AG10803 (cell line): ENCODE measurements at regions not wholly inside any gene's neighbourhood (a gene's known extent, or its start where the extent isn't known, plus 50 kb on each side); places are given as distances from the start of the nearest gene placed in this dataset.

Experiments used
- DNase-seq: peaks from one replicate; pipeline ENCODE4 v3.0.0; 2010; ENCODE audit warnings: low read depth
- H3K4me3 ChIP-seq: 2 replicates; pipeline ENCODE4 v1.5.1; 2011; ENCODE audit warnings: mild to moderate bottlenecking, low read length, control low read depth
- TF ChIP-seq, protein P1 (sequence below): conservative IDR thresholded peaks from 2 replicates; pipeline ENCODE4 v1.5.1; 2011; ENCODE audit warnings: mild to moderate bottlenecking, low read length, control low read depth, inconsistent platforms

DNA sequence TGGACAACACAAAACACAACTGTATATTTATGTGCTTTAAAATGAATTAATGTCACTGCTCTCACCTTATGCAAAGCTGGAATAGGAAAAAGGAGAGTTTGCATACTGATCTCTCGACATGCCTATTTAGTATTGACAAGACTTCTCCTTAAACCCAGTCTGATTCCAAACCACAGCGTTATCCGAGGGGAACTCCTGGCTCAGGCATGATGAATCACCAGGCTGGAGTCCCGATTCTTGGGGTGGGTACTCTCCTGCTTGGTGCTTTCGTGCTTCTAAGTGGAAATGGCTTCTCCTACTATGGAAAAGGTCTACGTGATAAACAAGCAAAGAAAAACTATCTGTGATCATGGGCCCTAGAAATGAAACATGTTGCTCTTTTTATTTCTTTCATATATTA is 88.9 kb upstream of the SLC35G4 start:
- DNase-seq: no peak
- TF ChIP-seq, protein P1, sequence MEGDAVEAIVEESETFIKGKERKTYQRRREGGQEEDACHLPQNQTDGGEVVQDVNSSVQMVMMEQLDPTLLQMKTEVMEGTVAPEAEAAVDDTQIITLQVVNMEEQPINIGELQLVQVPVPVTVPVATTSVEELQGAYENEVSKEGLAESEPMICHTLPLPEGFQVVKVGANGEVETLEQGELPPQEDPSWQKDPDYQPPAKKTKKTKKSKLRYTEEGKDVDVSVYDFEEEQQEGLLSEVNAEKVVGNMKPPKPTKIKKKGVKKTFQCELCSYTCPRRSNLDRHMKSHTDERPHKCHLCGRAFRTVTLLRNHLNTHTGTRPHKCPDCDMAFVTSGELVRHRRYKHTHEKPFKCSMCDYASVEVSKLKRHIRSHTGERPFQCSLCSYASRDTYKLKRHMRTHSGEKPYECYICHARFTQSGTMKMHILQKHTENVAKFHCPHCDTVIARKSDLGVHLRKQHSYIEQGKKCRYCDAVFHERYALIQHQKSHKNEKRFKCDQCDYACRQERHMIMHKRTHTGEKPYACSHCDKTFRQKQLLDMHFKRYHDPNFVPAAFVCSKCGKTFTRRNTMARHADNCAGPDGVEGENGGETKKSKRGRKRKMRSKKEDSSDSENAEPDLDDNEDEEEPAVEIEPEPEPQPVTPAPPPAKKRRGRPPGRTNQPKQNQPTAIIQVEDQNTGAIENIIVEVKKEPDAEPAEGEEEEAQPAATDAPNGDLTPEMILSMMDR: no peak
- no peak overlapping the region for H3K4me3 ChIP-seq

DNA sequence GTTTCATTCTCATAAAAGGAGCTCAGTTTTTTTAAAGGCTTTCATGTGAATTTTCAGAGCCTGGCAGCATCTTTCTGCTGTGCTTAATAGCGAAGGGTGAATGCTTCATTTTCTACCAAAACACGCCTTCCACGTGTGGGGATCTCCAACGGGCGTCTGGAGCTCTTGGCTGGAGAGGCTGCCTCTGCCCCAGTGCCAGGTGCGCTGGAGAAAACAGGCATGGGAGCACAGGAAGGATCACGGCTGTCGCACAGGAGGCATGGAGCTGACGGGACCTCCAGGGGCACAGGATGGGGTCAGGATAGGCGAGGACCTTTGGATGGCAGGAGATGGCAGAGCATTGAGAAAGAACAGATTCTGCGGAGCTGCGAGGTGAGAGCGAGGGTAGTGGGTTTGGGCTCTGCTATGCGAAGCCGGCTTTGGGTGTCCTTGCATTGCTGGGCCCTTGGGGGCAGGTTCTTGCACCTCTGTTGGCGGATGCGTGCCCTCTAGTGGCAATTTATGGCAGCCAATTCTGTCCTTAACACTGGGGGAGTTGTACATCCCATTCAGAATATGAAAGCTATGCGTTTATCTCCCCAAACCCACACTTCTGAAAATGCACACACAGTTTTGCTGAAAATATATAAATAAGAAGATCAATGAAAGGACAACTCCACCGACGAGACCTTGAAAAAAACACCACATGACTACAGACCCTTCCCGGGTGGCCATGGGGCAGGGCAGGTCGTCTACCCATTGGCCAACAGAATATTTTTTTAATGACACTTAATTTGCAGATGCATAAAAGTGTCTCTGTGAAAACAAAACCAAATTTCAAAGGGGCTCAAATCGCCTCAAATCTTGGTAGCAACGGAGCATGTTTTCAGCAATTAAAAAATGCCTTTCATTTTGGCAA is 90.4 kb upstream of the SLC35G4 start:
- peak; percentile 33 for DNase-seq
- TF ChIP-seq, protein P1: peak; percentile 60
- no peak overlapping the region for H3K4me3 ChIP-seq

GRCh38 chr18:11517704-11518103 is 91.7 kb upstream of the SLC35G4 start:
- TF ChIP-seq, protein P1: no peak
- no peak overlapping the region for H3K4me3 ChIP-seq
- no peak for DNase-seq

DNA sequence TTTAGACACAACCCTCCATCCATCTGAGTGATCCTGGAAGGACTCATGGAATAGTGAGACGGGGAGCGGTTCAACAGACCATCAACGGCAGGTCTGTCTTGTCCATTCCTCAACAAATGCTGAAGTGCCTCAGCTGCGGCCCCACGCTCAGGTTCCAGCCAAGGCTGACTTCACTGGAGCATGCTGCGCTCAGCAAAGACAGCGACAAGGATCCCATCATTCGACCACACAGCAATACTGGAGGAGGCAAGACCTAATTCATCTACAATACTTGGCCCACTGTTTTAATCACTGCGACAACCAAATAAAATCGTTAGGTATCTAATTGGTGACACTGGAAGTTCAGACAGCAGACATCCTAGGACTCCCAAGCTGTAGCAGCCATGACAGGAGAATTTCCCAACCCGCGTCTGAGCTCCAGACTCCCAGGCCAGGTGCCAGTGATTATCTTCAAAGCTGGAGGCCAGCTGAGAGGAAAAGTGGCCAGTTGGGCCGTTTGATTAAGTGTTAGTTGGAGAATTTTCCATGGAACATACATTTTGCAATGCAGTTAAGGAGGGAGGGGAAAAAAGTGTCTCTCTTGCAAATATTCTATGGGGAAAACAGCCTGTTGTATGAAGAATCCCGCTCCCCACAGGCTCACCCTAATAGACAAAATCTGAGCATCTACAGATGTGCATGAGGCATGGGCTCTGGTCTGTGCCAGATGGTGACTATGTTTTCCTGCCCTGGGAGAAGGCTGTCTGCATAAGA is 92.5 kb upstream of the SLC35G4 start:
- H3K4me3 ChIP-seq: no peak overlapping the region
- peak; percentile 60 for DNase-seq
- TF ChIP-seq, protein P1: no peak

- TF ChIP-seq, protein P1: no peak
- DNase-seq: peak; percentile 15
- H3K4me3 ChIP-seq: no peak overlapping the region
Measured at GRCh38 chr18:11514267-11514666, 95.1 kb upstream of the SLC35G4 start.

GRCh38 chr18:11512096-11513025 is 97.0 kb upstream of the SLC35G4 start:
- no peak overlapping the region for H3K4me3 ChIP-seq
- TF ChIP-seq, protein P1: peak; percentile 37
- peak; percentile 21 for DNase-seq
